ENCODE measurements at regions not wholly inside any gene's neighbourhood (a gene's known extent, or its start where the extent isn't known, plus 50 kb on each side); places are given as distances from the start of the nearest gene placed in this dataset.

DNA sequence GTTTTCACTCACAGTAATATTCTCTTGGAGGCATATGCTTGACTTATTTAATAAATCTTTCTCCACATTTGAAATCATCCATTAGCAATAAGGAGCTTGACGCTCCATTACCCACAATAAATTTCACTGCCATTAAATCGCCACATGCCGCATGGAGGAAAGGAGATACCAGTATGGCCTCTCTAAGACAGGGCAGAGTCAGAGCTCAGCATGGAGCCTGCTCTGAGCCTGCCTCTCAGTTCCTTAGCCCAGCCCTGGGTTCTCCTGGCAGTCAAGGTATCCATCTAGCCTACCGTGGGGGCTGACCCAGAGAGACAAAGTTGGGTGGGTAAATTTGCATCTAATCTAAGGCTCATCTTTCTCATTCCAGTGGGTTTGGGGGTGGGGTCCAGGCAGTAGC lies 80.3 kb upstream of the CES5A start:
- Histone ChIP-seq H3K4me2 (ENCODE audit: low read length) (no peak overlapping the region), H3F3A (ENCODE audit: insufficient read depth, low read length, poor library complexity, severe bottlenecking) (no peaks in the 10 kb centered on the region), H3K27ac (ENCODE audit: low read length) (no peak overlapping the region), H4K20me1 (ENCODE audit: insufficient read depth) (no peaks in the 10 kb centered on the region), H3K4me3 (ENCODE audit: low read length) (no peak overlapping the region), H3K79me2 (replicated peaks; ENCODE audit: insufficient read depth, low read length) (no peaks in the 10 kb centered on the region), H3K9me2 (ENCODE audit: insufficient read depth, low read length) (no peaks in the 10 kb centered on the region), H2AFZ (ENCODE audit: low read depth, low read length) (no peak overlapping the region), H3K27me3 (ENCODE audit: insufficient read depth, low read depth, low read length) (no peaks in the 10 kb centered on the region), H3K9me3 (ENCODE audit: low read length) (no peaks in the 10 kb centered on the region), H3K36me3 (ENCODE audit: insufficient read depth, low read length) (no peaks in the 10 kb centered on the region), H3K9ac (ENCODE audit: low read length) (no peak overlapping the region)
- TF ChIP-seq CTCF (IDR thresholded peaks at IDR 0.05; ENCODE audit: poor library complexity, severe bottlenecking), result no peak
- TF ChIP-seq TAF1 (IDR thresholded peaks at IDR 0.05; ENCODE audit: low read depth), result no peak
- no peak for TF ChIP-seq EZH2 (IDR thresholded peaks at IDR 0.05; ENCODE audit: borderline replicate concordance, insufficient read depth, low read length, poor library complexity, severe bottlenecking)
- TF ChIP-seq MXI1 (conservative IDR thresholded peaks at IDR 0.05; ENCODE audit: poor library complexity, severe bottlenecking), result no peak
- no peak for TF ChIP-seq POLR2AphosphoS5 (IDR thresholded peaks at IDR 0.05)
- TF ChIP-seq REST (IDR thresholded peaks at IDR 0.05; ENCODE audit: borderline replicate concordance), result no peak
- TF ChIP-seq EP300 (conservative IDR thresholded peaks at IDR 0.05; ENCODE audit: poor library complexity, severe bottlenecking), result no peak

GRCh38 chr16:55954906-55955305 lies 79.7 kb upstream of the CES5A start:
- H3K9me3 ChIP-seq (ENCODE audit: low read length), result no peaks in the 10 kb centered on the region
- no peaks in the 10 kb centered on the region for H3K36me3 ChIP-seq (ENCODE audit: insufficient read depth, low read length)
- no peak overlapping the region for H3K4me3 ChIP-seq (ENCODE audit: low read length)
- H3K9ac ChIP-seq (ENCODE audit: low read length), result no peak overlapping the region
- no peak overlapping the region for H3K27ac ChIP-seq (ENCODE audit: low read length)
- TF ChIP-seq POLR2AphosphoS5 (IDR thresholded peaks at IDR 0.05) (no peak), SMC3 (conservative IDR thresholded peaks at IDR 0.05; ENCODE audit: poor library complexity) (no peak), REST (IDR thresholded peaks at IDR 0.05; ENCODE audit: borderline replicate concordance) (no peak), CTCF (IDR thresholded peaks at IDR 0.05; ENCODE audit: poor library complexity, severe bottlenecking) (no peak), EP300 (conservative IDR thresholded peaks at IDR 0.05; ENCODE audit: poor library complexity, severe bottlenecking) (no peak), TAF1 (IDR thresholded peaks at IDR 0.05; ENCODE audit: low read depth) (no peak), MXI1 (conservative IDR thresholded peaks at IDR 0.05; ENCODE audit: poor library complexity, severe bottlenecking) (no peak), RAD21 (conservative IDR thresholded peaks at IDR 0.05) (no peak)
- H3K4me2 ChIP-seq (ENCODE audit: low read length), result no peak overlapping the region
- H4K20me1 ChIP-seq (ENCODE audit: insufficient read depth), result no peaks in the 10 kb centered on the region
- H3K79me2 ChIP-seq (replicated peaks; ENCODE audit: insufficient read depth, low read length), result no peaks in the 10 kb centered on the region
- no peaks in the 10 kb centered on the region for H3K27me3 ChIP-seq (ENCODE audit: insufficient read depth, low read depth, low read length)
- no peaks in the 10 kb centered on the region for H3F3A ChIP-seq (ENCODE audit: insufficient read depth, low read length, poor library complexity, severe bottlenecking)
- no peak overlapping the region for H2AFZ ChIP-seq (ENCODE audit: low read depth, low read length)
- no peaks in the 10 kb centered on the region for H3K9me2 ChIP-seq (ENCODE audit: insufficient read depth, low read length)

All from neural cell (in vitro differentiated cells).